ENCODE measurements at regions not wholly inside any gene's neighbourhood (a gene's known extent, or its start where the extent isn't known, plus 50 kb on each side); places are given as distances from the start of the nearest gene placed in this dataset.

DNA sequence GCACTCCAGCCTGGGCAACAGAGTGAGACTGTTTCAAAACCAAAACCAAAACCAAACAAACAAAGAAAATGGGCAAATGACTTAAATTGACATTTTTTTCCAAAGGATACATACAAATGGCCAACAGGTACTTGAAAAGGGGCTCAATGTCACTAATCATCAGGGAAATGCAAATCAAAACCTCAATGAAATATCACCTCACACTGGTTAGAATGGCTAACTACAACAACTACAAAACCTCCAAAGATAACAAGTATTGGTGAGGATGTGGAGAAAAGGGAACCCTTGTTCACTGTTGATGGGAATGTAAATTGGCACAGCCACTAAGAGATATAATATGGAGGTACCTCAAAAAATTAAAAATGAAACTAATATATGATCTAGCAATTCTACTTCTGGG lies 213.2 kb upstream of the HS6ST1 start:
- no peak for DNase-seq (ENCODE audit: low spot score)
- Histone ChIP-seq H3K4me3 (no peak overlapping the region), H3K27ac (no peak overlapping the region)
- no peak for TF ChIP-seq CTCF (IDR thresholded peaks at IDR 0.05)

DNA sequence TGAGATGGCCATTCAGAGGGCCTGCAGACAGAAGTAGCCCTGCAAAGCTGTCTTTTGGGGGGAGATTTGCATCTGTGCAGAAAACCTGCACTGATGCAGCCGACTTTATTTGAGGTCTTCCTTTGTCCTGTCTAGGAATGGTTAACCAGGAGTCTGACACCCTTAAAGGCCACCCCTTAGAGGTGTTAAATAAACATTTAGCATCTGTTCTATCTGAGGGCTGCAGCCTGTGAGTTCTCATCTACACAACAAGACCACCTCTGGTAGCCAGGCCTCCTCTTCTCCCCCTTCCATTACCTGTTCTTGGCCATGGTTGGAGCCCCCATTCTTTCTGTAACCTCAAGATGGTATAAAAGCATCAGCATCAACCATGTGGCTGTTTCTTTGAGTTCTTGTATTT lies 214.4 kb upstream of the HS6ST1 start:
- TF ChIP-seq CTCF (IDR thresholded peaks at IDR 0.05), result no peak
- H3K27ac ChIP-seq, result no peak overlapping the region
- H3K4me3 ChIP-seq, result no peak overlapping the region
- no peak for DNase-seq (ENCODE audit: low spot score)

GRCh38 chr2:128534688-128535392 lies 216.2 kb upstream of the HS6ST1 start:
- no peak for DNase-seq (ENCODE audit: low spot score)
- Histone ChIP-seq H3K4me3 (no peak overlapping the region), H3K27ac (no peak overlapping the region)
- TF ChIP-seq CTCF (IDR thresholded peaks at IDR 0.05), result no peak

- DNase-seq (ENCODE audit: low spot score), result no peak
- TF ChIP-seq CTCF (IDR thresholded peaks at IDR 0.05), result no peak
- H3K4me3 ChIP-seq, result no peak overlapping the region
- no peak overlapping the region for H3K27ac ChIP-seq
Observed at GRCh38 chr2:128535953-128536352, 217.3 kb upstream of the HS6ST1 start.

GRCh38 chr2:128536925-128537620 lies 218.4 kb upstream of the HS6ST1 start:
- H3K27ac ChIP-seq, result no peak overlapping the region
- TF ChIP-seq CTCF (IDR thresholded peaks at IDR 0.05), result no peak
- no peak for DNase-seq (ENCODE audit: low spot score)
- no peak overlapping the region for H3K4me3 ChIP-seq

DNA sequence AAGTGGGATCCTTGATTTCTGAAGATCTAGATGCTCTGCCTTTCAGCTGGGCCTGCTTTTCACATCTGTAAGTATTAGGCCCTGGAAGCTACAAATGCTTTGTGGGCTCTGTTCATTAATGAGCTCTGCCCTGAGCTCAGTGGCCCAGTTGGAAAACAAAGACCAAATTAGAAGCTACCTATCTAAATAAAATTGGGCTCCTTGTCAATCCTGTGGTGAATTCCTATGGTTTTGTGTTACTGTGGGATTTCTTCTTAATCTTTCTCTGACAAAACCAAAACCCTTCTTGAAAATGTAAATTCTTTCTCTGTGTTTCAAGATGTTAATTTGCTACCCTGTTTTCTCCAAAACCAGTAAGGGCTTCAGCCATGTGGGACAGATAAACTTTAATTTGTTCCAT lies 219.0 kb upstream of the HS6ST1 start:
- TF ChIP-seq CTCF (IDR thresholded peaks at IDR 0.05), result no peak
- H3K4me3 ChIP-seq, result no peak overlapping the region
- no peak for DNase-seq (ENCODE audit: low spot score)
- H3K27ac ChIP-seq, result no peak overlapping the region

GRCh38 chr2:128538396-128538795 lies 219.7 kb upstream of the HS6ST1 start:
- DNase-seq (ENCODE audit: low spot score), result no peak
- no peak for TF ChIP-seq CTCF (IDR thresholded peaks at IDR 0.05)
- no peak overlapping the region for H3K4me3 ChIP-seq
- no peak overlapping the region for H3K27ac ChIP-seq

Data from coronary artery (tissue), 2 donors.